Sigmoid colon (tissue), 4 donors: ENCODE measurements at regions not wholly inside any gene's neighbourhood (a gene's known extent, or its start where the extent isn't known, plus 50 kb on each side); places are given as distances from the start of the nearest gene placed in this dataset.

Experiments
- CTCF ChIP-seq, 4 experiments: fragments of 450-650 bp in 3 of 4; fragments of 200-600 bp in 1 of 4; IDR thresholded peaks; one replicate each; pipeline ENCODE4 v1.5.1; 2016 to 2019; ENCODE audit warnings: antibody characterized with exemption in 4 of 4, mild to moderate bottlenecking in 3 of 4, moderate library complexity in 2 of 4
- POLR2AphosphoS5 ChIP-seq, 4 donors: sonication (generic); formaldehyde crosslinking; IDR thresholded peaks; one replicate each; pipeline ENCODE4 v1.6.1; 2017; ENCODE audit warnings: antibody characterized with exemption in 4 of 4

GRCh38 chr6:80767808-80768207 lies 661.3 kb downstream of the BCKDHB start:
- TF ChIP-seq CTCF (IDR thresholded peaks at IDR 0.05) = no peak
- TF ChIP-seq POLR2AphosphoS5 (IDR thresholded peaks at IDR 0.05) = peak in 2 of 4 donors; percentile 6 to 17
